ENCODE measurements at regions not wholly inside any gene's neighbourhood (a gene's known extent, or its start where the extent isn't known, plus 50 kb on each side); places are given as distances from the start of the nearest gene placed in this dataset.
"Not testable (repeated sequence)": the region's sequence is repeated elsewhere in the genome, so short reads cannot be mapped to it uniquely, and the experiment has no call there.

DNA sequence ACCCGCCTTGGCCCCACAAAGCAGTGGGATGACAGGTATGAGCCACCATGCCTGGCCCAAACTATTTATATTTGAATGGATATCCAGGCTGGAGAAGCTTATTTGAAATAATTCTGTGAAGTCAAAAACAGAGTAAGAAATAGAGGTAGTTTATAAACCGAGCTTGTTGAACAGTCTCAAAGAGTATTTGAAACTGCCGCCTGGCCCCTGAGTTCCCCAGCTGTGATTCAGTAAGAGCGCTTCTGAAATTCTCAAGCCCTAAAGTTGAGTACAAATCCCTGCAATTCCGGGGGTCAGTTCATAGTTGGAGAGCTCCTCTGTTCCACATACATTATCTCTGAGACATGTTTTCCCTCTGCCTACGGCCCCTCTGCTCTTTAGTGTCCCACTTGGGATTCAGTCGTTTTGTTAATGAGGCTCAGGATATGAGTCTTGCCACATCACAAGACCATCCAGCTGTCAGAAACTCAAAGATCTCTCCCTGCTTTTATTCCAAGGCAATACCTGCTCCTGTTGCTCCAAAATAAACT lies 127.8 kb downstream of the SOD2 start:
- DNase-seq (ENCODE audit: low read depth in 4 of 6, low spot score in 6 of 6), result peak in 1 of 6 donors; percentile 15
- Histone ChIP-seq H3K9me3 (ENCODE audit: control insufficient read depth, insufficient read depth, low read length) (no peaks in the 10 kb centered on the region), H3K4me3 (ENCODE audit: low read depth, low read length) (no peak overlapping the region), H3K36me3 (ENCODE audit: control insufficient read depth, insufficient read depth, low read length) (no peaks in the 10 kb centered on the region), H3K27me3 (ENCODE audit: control insufficient read depth, insufficient read depth, low read length) (no peaks in the 10 kb centered on the region), H3K27ac (ENCODE audit: low read depth, low read length) (no peak overlapping the region), H3K4me1 (ENCODE audit: control insufficient read depth, insufficient read depth, low read length) (no peaks in the 10 kb centered on the region)
- 64% methylated on average over 6 of the region's 7 CpGs for WGBS (ENCODE audit: insufficient coverage)

DNA sequence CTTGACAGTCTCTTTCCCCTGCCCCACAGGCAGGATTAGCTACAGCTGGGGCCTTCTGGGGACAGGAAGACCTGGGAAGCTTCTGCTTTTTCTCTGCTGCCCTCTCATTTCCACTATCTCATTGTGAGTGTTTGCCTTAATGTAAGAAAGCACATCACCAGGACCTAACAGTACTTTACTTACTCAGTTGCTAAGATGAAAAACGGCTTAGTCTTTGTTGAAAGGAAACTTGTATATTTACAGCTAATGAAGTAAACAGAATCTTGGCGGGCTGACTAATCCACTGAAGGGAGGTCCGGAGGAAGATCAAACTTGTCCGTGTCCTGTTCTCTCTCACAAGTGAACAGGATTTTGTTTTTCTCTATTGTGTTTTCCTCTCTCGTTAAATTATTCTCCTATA lies 128.6 kb downstream of the SOD2 start:
- Histone ChIP-seq H3K4me3 (ENCODE audit: low read depth, low read length) (no peak overlapping the region), H3K27me3 (ENCODE audit: control insufficient read depth, insufficient read depth, low read length) (no peaks in the 10 kb centered on the region), H3K36me3 (ENCODE audit: control insufficient read depth, insufficient read depth, low read length) (no peaks in the 10 kb centered on the region), H3K27ac (ENCODE audit: low read depth, low read length) (no peak overlapping the region), H3K9me3 (ENCODE audit: control insufficient read depth, insufficient read depth, low read length) (no peaks in the 10 kb centered on the region), H3K4me1 (ENCODE audit: control insufficient read depth, insufficient read depth, low read length) (no peaks in the 10 kb centered on the region)
- no CpG with 5 or more reads among the region's 5 CpGs for WGBS (ENCODE audit: insufficient coverage)
- DNase-seq (ENCODE audit: low read depth in 4 of 6, low spot score in 6 of 6), result no peak

DNA sequence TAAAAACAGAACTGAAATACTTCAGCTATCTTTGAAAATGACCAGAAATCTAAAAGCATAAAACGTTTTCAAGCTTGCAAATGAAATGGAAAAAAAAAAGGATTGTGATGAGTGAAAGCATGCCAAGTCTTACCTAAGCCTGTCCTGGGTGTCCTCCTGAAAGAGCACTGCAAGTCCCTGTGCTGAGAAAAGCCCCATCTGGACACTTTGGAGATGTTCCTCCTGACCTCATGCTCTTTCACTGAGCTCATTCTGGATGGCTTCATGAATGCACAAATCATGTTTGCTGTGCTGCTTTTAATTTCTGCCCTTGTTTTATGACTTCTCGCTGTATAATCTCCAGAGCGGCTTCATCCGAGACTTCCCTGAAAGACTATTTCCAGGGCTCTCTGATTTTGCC lies 136.0 kb downstream of the SOD2 start:
- WGBS (ENCODE audit: insufficient coverage), result 68% methylated on average over 4 of the region's 4 CpGs
- no peak for DNase-seq (ENCODE audit: low read depth in 4 of 6, low spot score in 6 of 6)

DNA sequence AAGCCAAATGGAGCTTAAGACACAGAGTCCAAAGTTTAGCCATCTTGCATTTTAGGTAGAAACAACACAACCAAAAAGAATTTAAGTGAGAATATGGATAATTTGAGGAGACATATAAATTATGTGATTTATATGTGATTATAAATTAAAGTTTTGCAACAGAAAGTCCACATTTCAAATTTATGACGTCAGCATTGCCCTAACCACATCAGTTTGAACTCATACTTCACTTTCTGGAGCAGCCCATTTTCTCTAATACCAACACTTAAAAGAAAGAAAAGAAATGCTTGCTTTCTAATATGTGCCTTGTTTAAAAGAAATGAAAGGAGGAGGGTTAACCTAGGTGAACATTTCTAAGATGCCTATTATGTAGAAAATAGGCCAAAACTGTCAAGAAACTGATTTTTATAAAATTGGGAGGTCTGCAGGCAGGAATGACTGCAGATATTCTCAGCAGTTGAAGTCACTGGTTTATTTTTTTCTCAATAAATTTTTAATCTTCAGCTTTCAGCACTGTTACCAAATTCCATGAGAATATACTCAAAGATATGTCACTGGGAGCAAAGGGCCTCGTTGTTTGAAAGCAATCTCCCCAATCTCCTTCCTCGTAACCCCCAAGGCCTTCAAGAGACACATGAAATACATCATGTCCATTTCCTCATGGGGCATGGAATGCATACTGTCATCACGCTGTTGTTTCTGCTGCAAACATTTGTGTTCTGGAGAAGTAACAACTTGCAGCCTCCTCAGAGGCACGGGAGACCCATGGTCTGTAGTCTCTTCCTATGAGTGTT lies 137.8 kb downstream of the SOD2 start:
- Histone ChIP-seq H3K27me3 (ENCODE audit: control insufficient read depth, insufficient read depth, low read length) (no peaks in the 10 kb centered on the region), H3K36me3 (ENCODE audit: control insufficient read depth, insufficient read depth, low read length) (no peaks in the 10 kb centered on the region), H3K4me1 (ENCODE audit: control insufficient read depth, insufficient read depth, low read length) (no peaks in the 10 kb centered on the region), H3K27ac (ENCODE audit: low read depth, low read length) (no peak overlapping the region), H3K4me3 (ENCODE audit: low read depth, low read length) (no peak overlapping the region), H3K9me3 (ENCODE audit: control insufficient read depth, insufficient read depth, low read length) (no peaks in the 10 kb centered on the region)
- DNase-seq (ENCODE audit: low read depth in 4 of 6, low spot score in 6 of 6), result no peak
- 92% methylated on average over 2 of the region's 5 CpGs for WGBS (ENCODE audit: insufficient coverage)

More for the DNA sequence above, 136.0 kb downstream of the SOD2 start:
- Histone ChIP-seq H3K27me3 (ENCODE audit: control insufficient read depth, insufficient read depth, low read length) (no peaks in the 10 kb centered on the region), H3K4me3 (ENCODE audit: low read depth, low read length) (no peak overlapping the region), H3K27ac (ENCODE audit: low read depth, low read length) (no peak overlapping the region), H3K9me3 (ENCODE audit: control insufficient read depth, insufficient read depth, low read length) (no peaks in the 10 kb centered on the region), H3K36me3 (ENCODE audit: control insufficient read depth, insufficient read depth, low read length) (no peaks in the 10 kb centered on the region), H3K4me1 (ENCODE audit: control insufficient read depth, insufficient read depth, low read length) (no peaks in the 10 kb centered on the region)

DNA sequence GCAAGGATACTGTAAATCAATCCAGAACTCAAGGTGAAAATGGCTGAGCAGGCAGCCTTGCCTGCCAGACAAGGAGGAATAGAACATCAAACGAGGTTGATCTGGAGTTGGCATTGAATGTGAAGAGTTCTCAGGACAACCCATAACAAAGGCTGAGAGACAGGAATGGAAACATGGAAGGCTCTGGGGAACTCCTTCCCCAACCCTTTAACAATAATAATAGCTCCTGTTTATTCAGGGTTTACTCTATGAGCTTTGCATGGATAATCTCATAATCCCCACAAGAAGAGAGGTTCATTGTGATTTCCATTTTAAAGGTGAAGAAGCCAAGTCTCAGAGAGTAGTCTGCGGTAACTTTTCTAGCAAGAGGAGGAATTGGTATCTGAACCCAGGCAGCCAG lies 151.7 kb downstream of the SOD2 start:
- DNase-seq (ENCODE audit: low read depth in 4 of 6, low spot score in 6 of 6), result no peak
- no peaks in the 10 kb centered on the region for H3K36me3 ChIP-seq (ENCODE audit: control insufficient read depth, insufficient read depth, low read length)
- no peak overlapping the region for H3K4me3 ChIP-seq (ENCODE audit: low read depth, low read length)
- WGBS (ENCODE audit: insufficient coverage), result no CpG with 5 or more reads among the region's 2 CpGs
- H3K27ac ChIP-seq (ENCODE audit: low read depth, low read length), result no peak overlapping the region
- H3K27me3 ChIP-seq (ENCODE audit: control insufficient read depth, insufficient read depth, low read length), result no peaks in the 10 kb centered on the region
- no peaks in the 10 kb centered on the region for H3K9me3 ChIP-seq (ENCODE audit: control insufficient read depth, insufficient read depth, low read length)
- H3K4me1 ChIP-seq (ENCODE audit: control insufficient read depth, insufficient read depth, low read length), result no peaks in the 10 kb centered on the region

DNA sequence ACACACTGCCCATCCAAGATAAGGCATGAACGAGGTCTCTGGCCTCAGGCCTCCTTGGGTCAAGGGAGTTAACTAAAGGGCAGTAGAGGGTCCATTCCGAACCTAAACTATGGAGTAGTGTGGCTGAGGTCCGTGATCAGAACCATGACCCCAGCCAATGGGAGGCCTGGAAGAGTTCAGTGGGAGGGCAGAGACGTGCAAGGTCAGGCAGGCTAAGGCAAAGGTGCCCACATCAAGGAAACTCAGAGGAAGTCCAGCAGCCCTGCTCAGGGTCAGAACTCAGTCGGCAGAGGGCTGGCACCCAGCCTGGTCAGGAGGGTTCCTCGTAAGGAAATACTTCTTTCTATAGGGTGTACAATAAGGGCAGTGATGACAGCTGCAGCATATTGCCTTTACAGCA lies 152.2 kb downstream of the SOD2 start:
- DNase-seq (ENCODE audit: low read depth in 4 of 6, low spot score in 6 of 6), result no peak
- WGBS (ENCODE audit: insufficient coverage), result 89% methylated on average over 6 of the region's 6 CpGs
- H3K27me3 ChIP-seq (ENCODE audit: control insufficient read depth, insufficient read depth, low read length), result no peaks in the 10 kb centered on the region
- no peak overlapping the region for H3K27ac ChIP-seq (ENCODE audit: low read depth, low read length)
- no peaks in the 10 kb centered on the region for H3K4me1 ChIP-seq (ENCODE audit: control insufficient read depth, insufficient read depth, low read length)
- H3K36me3 ChIP-seq (ENCODE audit: control insufficient read depth, insufficient read depth, low read length), result no peaks in the 10 kb centered on the region
- no peak overlapping the region for H3K4me3 ChIP-seq (ENCODE audit: low read depth, low read length)
- no peaks in the 10 kb centered on the region for H3K9me3 ChIP-seq (ENCODE audit: control insufficient read depth, insufficient read depth, low read length)

DNA sequence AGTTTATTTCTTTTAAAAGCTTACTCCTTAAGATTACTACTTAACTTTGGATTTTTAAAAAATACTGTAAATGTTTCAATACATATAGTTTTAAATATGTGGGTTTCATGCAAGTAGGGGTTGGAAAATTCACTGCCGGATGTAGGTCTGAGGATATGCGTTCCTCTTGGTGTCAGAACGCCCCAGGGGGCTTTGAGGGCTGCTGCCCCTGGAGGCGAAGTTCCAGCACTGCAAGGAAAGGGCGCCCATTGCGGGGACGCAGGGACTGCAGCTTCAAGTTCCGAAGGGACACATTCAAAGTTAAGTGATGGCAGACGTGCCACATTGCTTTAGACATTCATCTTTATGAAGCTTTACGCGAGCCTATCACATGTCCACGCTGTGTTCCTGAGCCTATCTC lies 152.9 kb downstream of the SOD2 start:
- Histone ChIP-seq H3K36me3 (ENCODE audit: control insufficient read depth, insufficient read depth, low read length) (no peaks in the 10 kb centered on the region), H3K27ac (ENCODE audit: low read depth, low read length) (no peak overlapping the region), H3K4me1 (ENCODE audit: control insufficient read depth, insufficient read depth, low read length) (no peaks in the 10 kb centered on the region), H3K9me3 (ENCODE audit: control insufficient read depth, insufficient read depth, low read length) (no peaks in the 10 kb centered on the region), H3K27me3 (ENCODE audit: control insufficient read depth, insufficient read depth, low read length) (no peaks in the 10 kb centered on the region), H3K4me3 (ENCODE audit: low read depth, low read length) (no peak overlapping the region)
- 51% methylated on average over 12 of the region's 12 CpGs for WGBS (ENCODE audit: insufficient coverage)
- DNase-seq (ENCODE audit: low read depth in 4 of 6, low spot score in 6 of 6), result no peak

DNA sequence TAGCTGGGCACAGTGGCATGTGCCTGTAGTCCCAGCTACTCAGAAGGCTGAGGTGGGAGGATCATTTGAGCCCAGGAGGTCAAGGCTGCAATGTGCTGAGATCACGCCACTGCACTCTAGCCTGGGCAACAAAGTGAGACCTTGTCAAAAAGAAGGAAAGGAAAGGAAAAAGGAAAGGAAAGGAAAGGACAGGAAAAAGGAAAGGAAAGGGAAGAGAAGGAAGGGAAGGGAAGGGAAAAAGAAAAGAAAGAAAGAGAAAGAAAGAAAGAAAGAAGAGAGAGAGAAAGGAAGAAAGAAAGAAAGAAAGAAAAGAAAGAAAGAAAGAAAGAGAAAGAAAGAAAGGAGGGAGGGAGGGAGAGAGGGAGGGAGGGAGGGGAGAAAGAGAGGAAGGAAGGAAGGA lies 155.0 kb downstream of the SOD2 start:
- not testable (repeated sequence) for H3K9me3 ChIP-seq (ENCODE audit: control insufficient read depth, insufficient read depth, low read length); H3K27me3 ChIP-seq (ENCODE audit: control insufficient read depth, insufficient read depth, low read length); DNase-seq (ENCODE audit: low read depth in 4 of 6, low spot score in 6 of 6); H3K4me1 ChIP-seq (ENCODE audit: control insufficient read depth, insufficient read depth, low read length); H3K4me3 ChIP-seq (ENCODE audit: low read depth, low read length); H3K36me3 ChIP-seq (ENCODE audit: control insufficient read depth, insufficient read depth, low read length); H3K27ac ChIP-seq (ENCODE audit: low read depth, low read length)
- 100% methylated on average over 1 of the region's 1 CpG for WGBS (ENCODE audit: insufficient coverage)

DNA sequence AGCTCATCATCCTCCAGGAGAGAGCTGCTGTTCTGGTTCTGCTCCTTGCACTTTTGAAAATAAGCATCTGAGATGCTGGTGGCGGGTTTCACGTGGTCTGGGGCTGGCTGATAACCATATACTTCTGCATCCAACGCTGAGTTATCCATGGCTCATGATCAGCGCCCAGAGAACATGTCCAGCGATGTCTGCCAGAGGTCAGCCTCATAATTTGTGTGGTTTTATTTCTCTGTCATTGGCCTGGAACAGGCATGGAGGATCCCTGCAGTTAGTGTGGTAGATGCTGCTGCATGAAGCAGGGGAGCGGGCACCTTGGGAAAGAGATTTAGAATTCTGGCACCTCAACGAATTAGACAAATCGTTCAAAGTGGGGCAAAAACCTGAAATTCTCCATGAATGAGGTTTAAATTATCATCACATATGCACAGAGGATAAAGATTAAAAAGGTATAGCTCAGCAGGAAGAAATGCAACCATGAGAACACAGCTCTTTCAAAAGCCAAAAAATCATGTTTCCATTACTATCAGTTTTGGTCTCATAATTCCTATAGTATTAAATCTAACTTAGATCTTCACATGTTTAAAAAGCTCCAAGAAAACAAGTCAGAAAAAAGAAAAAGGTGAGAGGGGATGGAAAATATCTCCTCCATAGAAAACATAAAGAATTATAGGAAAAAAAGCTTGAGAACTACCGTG lies 157.2 kb downstream of the SOD2 start:
- Histone ChIP-seq H3K36me3 (ENCODE audit: control insufficient read depth, insufficient read depth, low read length) (no peaks in the 10 kb centered on the region), H3K27ac (ENCODE audit: low read depth, low read length) (no peak overlapping the region), H3K9me3 (ENCODE audit: control insufficient read depth, insufficient read depth, low read length) (no peaks in the 10 kb centered on the region), H3K4me3 (ENCODE audit: low read depth, low read length) (no peak overlapping the region), H3K4me1 (ENCODE audit: control insufficient read depth, insufficient read depth, low read length) (no peaks in the 10 kb centered on the region), H3K27me3 (ENCODE audit: control insufficient read depth, insufficient read depth, low read length) (no peaks in the 10 kb centered on the region)
- 87% methylated on average over 5 of the region's 9 CpGs for WGBS (ENCODE audit: insufficient coverage)
- no peak for DNase-seq (ENCODE audit: low read depth in 4 of 6, low spot score in 6 of 6)

DNA sequence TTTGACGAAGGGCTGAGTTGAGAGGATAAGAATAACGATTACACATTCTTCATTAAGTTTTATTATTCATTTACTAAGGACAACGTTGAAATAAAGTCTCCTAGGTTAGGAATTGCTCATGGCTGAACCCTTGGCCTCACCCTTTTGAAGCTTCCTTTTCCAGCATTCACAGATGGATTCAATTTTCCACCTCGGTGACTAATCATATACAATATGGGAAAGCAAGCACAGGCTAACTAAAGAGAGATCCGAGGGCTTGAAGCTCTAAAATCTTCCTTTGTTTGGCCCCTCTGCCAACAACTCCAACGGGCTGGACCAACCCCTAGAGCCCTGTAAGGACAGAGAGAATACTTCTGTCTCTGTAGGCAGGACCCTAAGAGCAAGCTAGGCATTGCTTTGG lies 159.5 kb downstream of the SOD2 start:
- Histone ChIP-seq H3K36me3 (ENCODE audit: control insufficient read depth, insufficient read depth, low read length) (no peaks in the 10 kb centered on the region), H3K27ac (ENCODE audit: low read depth, low read length) (no peak overlapping the region), H3K4me3 (ENCODE audit: low read depth, low read length) (no peak overlapping the region), H3K27me3 (ENCODE audit: control insufficient read depth, insufficient read depth, low read length) (no peaks in the 10 kb centered on the region), H3K4me1 (ENCODE audit: control insufficient read depth, insufficient read depth, low read length) (no peaks in the 10 kb centered on the region), H3K9me3 (ENCODE audit: control insufficient read depth, insufficient read depth, low read length) (no peaks in the 10 kb centered on the region)
- no peak for DNase-seq (ENCODE audit: low read depth in 4 of 6, low spot score in 6 of 6)
- 71% methylated on average over 1 of the region's 6 CpGs for WGBS (ENCODE audit: insufficient coverage)

Measured in spinal cord (tissue), 9 donors.